ENCODE measurements at regions not wholly inside any gene's neighbourhood (a gene's known extent, or its start where the extent isn't known, plus 50 kb on each side); places are given as distances from the start of the nearest gene placed in this dataset.

DNA sequence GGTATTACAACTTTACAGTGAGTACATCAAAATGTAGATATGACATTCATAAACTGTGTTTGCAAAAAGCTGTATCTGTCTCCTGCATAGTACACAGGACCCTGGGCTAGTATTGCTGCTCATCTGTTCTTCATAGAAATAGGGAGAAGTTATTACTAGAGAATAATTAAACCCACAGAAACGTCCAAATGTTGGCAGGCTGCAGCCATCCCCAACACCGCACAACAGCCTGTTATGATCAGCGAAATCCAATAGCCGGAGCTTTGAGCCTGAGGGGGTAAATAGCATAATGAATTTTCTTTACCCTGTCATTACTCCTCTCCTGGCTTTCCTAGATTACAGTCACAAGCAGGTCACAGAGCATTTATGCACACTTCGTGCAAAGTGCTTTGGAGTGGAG lies 178.0 kb downstream of the DACT1 start:
- no peak for TF ChIP-seq POLR2A (IDR thresholded peaks at IDR 0.05)
- TF ChIP-seq, protein P1, sequence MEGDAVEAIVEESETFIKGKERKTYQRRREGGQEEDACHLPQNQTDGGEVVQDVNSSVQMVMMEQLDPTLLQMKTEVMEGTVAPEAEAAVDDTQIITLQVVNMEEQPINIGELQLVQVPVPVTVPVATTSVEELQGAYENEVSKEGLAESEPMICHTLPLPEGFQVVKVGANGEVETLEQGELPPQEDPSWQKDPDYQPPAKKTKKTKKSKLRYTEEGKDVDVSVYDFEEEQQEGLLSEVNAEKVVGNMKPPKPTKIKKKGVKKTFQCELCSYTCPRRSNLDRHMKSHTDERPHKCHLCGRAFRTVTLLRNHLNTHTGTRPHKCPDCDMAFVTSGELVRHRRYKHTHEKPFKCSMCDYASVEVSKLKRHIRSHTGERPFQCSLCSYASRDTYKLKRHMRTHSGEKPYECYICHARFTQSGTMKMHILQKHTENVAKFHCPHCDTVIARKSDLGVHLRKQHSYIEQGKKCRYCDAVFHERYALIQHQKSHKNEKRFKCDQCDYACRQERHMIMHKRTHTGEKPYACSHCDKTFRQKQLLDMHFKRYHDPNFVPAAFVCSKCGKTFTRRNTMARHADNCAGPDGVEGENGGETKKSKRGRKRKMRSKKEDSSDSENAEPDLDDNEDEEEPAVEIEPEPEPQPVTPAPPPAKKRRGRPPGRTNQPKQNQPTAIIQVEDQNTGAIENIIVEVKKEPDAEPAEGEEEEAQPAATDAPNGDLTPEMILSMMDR (IDR thresholded peaks at IDR 0.05 in 4 of 5, conservative IDR thresholded peaks at IDR 0.05 in 1 of 5) = no peak
- Histone ChIP-seq H3K27me3 (no peaks in the 10 kb centered on the region), H3K9me3 (no peaks in the 10 kb centered on the region), H3K4me1 (peaks cover 5 to 11% of the 10 kb centered on the region in 2 donors), H3K27ac (no peak overlapping the region), H3K4me3 (no peak overlapping the region), H3K36me3 (no peaks in the 10 kb centered on the region)
- intact Hi-C loops (cut with DNase I; ENCODE audit: low total_unique reads) = no loop called here
- DNase-seq = no peak
- ATAC-seq = no peak
- in situ Hi-C loops (cut with MboI; ENCODE audit: low sequenced_read_pairs in 4 of 4) = no loop called here

- Histone ChIP-seq H3K27me3 (no peaks in the 10 kb centered on the region), H3K4me3 (no peak overlapping the region), H3K27ac (no peak overlapping the region), H3K4me1 (peaks cover 5 to 11% of the 10 kb centered on the region in 2 donors), H3K9me3 (no peaks in the 10 kb centered on the region), H3K36me3 (no peaks in the 10 kb centered on the region)
- TF ChIP-seq, protein P1 (IDR thresholded peaks at IDR 0.05 in 4 of 5, conservative IDR thresholded peaks at IDR 0.05 in 1 of 5) = no peak
- TF ChIP-seq POLR2A (IDR thresholded peaks at IDR 0.05) = no peak
- intact Hi-C loops (cut with DNase I; ENCODE audit: low total_unique reads) (no loop called here), in situ Hi-C loops (cut with MboI; ENCODE audit: low sequenced_read_pairs in 4 of 4) (no loop called here)
- DNase-seq = no peak
- no peak for ATAC-seq
Measured at GRCh38 chr14:58816416-58817115, 178.8 kb downstream of the DACT1 start.

- Histone ChIP-seq H3K4me3 (no peak overlapping the region), H3K9me3 (no peaks in the 10 kb centered on the region), H3K27ac (no peak overlapping the region), H3K27me3 (no peaks in the 10 kb centered on the region), H3K36me3 (no peaks in the 10 kb centered on the region), H3K4me1 (no peaks in the 10 kb centered on the region)
- in situ Hi-C loops (cut with MboI; ENCODE audit: low sequenced_read_pairs in 4 of 4) = no loop called here
- TF ChIP-seq POLR2A (IDR thresholded peaks at IDR 0.05) = no peak
- TF ChIP-seq, protein P1 (IDR thresholded peaks at IDR 0.05 in 4 of 5, conservative IDR thresholded peaks at IDR 0.05 in 1 of 5) = no peak
- no peak for DNase-seq
- intact Hi-C loops (cut with DNase I; ENCODE audit: low total_unique reads) = no loop called here
- no peak for ATAC-seq
Measured at GRCh38 chr14:58817846-58818245, 180.1 kb downstream of the DACT1 start.

DNA sequence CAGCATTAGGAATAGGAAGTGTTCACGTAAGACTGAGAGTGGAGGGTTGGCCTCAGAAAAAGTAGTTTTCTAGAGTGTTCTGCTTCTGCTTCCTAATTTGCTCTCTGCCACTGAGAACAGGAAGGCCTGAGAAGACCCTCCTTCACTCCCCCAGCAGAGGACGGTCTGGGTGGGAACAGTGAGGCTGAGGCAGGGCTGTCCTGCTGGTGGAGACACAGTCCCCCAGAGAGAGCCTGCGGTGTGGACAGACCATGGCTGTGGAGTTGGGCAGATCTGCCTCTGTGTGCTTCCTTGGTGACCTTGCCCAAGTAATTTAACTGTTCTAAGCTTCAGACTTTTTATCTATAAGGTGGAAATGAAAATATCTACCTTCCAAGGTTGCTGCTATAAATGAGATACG lies 182.3 kb downstream of the DACT1 start:
- DNase-seq (no peak), ATAC-seq (no peak)
- TF ChIP-seq, protein P1 (IDR thresholded peaks at IDR 0.05 in 4 of 5, conservative IDR thresholded peaks at IDR 0.05 in 1 of 5) = no peak
- TF ChIP-seq POLR2A (IDR thresholded peaks at IDR 0.05) = no peak
- intact Hi-C loops (cut with DNase I; ENCODE audit: low total_unique reads) (loop anchor here (5.0 kb wide), 1 partner anchor 183 kb away; the partner anchor contains the start of gene DACT1), in situ Hi-C loops (cut with MboI; ENCODE audit: low sequenced_read_pairs in 4 of 4) (no loop called here)
- Histone ChIP-seq H3K36me3 (no peaks in the 10 kb centered on the region), H3K27ac (no peak overlapping the region), H3K4me1 (peaks cover 7 to 10% of the 10 kb centered on the region in 2 donors), H3K9me3 (no peaks in the 10 kb centered on the region), H3K27me3 (no peaks in the 10 kb centered on the region), H3K4me3 (no peak overlapping the region)

All from gastrocnemius medialis (tissue), 4 donors.